ENCODE measurements at regions not wholly inside any gene's neighbourhood (a gene's known extent, or its start where the extent isn't known, plus 50 kb on each side); places are given as distances from the start of the nearest gene placed in this dataset.

- Mint-ChIP-seq H3K9me3 (ENCODE audit: low read depth, unreplicated experiment) (no peaks in the 10 kb centered on the region), H3K4me3 (ENCODE audit: low read depth, unreplicated experiment) (no peak overlapping the region), H3K36me3 (ENCODE audit: insufficient read depth, unreplicated experiment) (no peaks in the 10 kb centered on the region), H3K4me1 (ENCODE audit: low read depth, unreplicated experiment) (no peaks in the 10 kb centered on the region), H3K27me3 (ENCODE audit: unreplicated experiment) (peaks cover 76% of the 10 kb centered on the region), H3K27ac (ENCODE audit: unreplicated experiment) (no peak overlapping the region)
- CTCF ChIA-PET: no interaction called here
- no peak for DNase-seq
- intact Hi-C loops (cut with micrococcal nuclease; ENCODE audit: unreplicated experiment): no loop called here
- no TSS peak for BruUV-seq (replicated peaks)
- TF ChIP-seq CTCF (IDR thresholded peaks at IDR 0.05; ENCODE audit: unreplicated experiment): no peak
Measured at GRCh38 chr1:22374001-22374400, 77.7 kb upstream of the ZBTB40 start.

GRCh38 chr1:22375601-22376000 lies 76.0 kb upstream of the ZBTB40 start:
- H3K27me3 Mint-ChIP-seq (ENCODE audit: unreplicated experiment): peaks cover 73% of the 10 kb centered on the region
- H3K4me3 Mint-ChIP-seq (ENCODE audit: low read depth, unreplicated experiment): no peak overlapping the region
- intact Hi-C loops (cut with micrococcal nuclease; ENCODE audit: unreplicated experiment): no loop called here
- H3K9me3 Mint-ChIP-seq (ENCODE audit: low read depth, unreplicated experiment): no peaks in the 10 kb centered on the region
- no TSS peak for BruUV-seq (replicated peaks)
- TF ChIP-seq CTCF (IDR thresholded peaks at IDR 0.05; ENCODE audit: unreplicated experiment): no peak
- H3K27ac Mint-ChIP-seq (ENCODE audit: unreplicated experiment): no peak overlapping the region
- H3K36me3 Mint-ChIP-seq (ENCODE audit: insufficient read depth, unreplicated experiment): no peaks in the 10 kb centered on the region
- DNase-seq: no peak
- no peaks in the 10 kb centered on the region for H3K4me1 Mint-ChIP-seq (ENCODE audit: low read depth, unreplicated experiment)
- CTCF ChIA-PET: no interaction called here

GRCh38 chr1:22376001-22376400 lies 75.7 kb upstream of the ZBTB40 start:
- no peak overlapping the region for H3K27ac Mint-ChIP-seq (ENCODE audit: unreplicated experiment)
- CTCF ChIA-PET: no interaction called here
- H3K4me3 Mint-ChIP-seq (ENCODE audit: low read depth, unreplicated experiment): no peak overlapping the region
- BruUV-seq (replicated peaks): no TSS peak
- H3K4me1 Mint-ChIP-seq (ENCODE audit: low read depth, unreplicated experiment): no peaks in the 10 kb centered on the region
- no peaks in the 10 kb centered on the region for H3K9me3 Mint-ChIP-seq (ENCODE audit: low read depth, unreplicated experiment)
- DNase-seq: no peak
- no peaks in the 10 kb centered on the region for H3K36me3 Mint-ChIP-seq (ENCODE audit: insufficient read depth, unreplicated experiment)
- intact Hi-C loops (cut with micrococcal nuclease; ENCODE audit: unreplicated experiment): no loop called here
- peaks cover 69% of the 10 kb centered on the region for H3K27me3 Mint-ChIP-seq (ENCODE audit: unreplicated experiment)
- TF ChIP-seq CTCF (IDR thresholded peaks at IDR 0.05; ENCODE audit: unreplicated experiment): no peak

GRCh38 chr1:22376546-22376945 lies 75.1 kb upstream of the ZBTB40 start:
- no peak for DNase-seq
- TF ChIP-seq CTCF (IDR thresholded peaks at IDR 0.05; ENCODE audit: unreplicated experiment): no peak
- Mint-ChIP-seq H3K4me3 (ENCODE audit: low read depth, unreplicated experiment) (no peak overlapping the region), H3K36me3 (ENCODE audit: insufficient read depth, unreplicated experiment) (no peaks in the 10 kb centered on the region), H3K9me3 (ENCODE audit: low read depth, unreplicated experiment) (no peaks in the 10 kb centered on the region), H3K27me3 (ENCODE audit: unreplicated experiment) (peaks cover 64% of the 10 kb centered on the region), H3K4me1 (ENCODE audit: low read depth, unreplicated experiment) (no peaks in the 10 kb centered on the region), H3K27ac (ENCODE audit: unreplicated experiment) (no peak overlapping the region)
- BruUV-seq (replicated peaks): no TSS peak
- CTCF ChIA-PET: no interaction called here
- intact Hi-C loops (cut with micrococcal nuclease; ENCODE audit: unreplicated experiment): no loop called here

- no TSS peak for BruUV-seq (replicated peaks)
- no peak for TF ChIP-seq CTCF (IDR thresholded peaks at IDR 0.05; ENCODE audit: unreplicated experiment)
- H3K9me3 Mint-ChIP-seq (ENCODE audit: low read depth, unreplicated experiment): no peaks in the 10 kb centered on the region
- CTCF ChIA-PET: no interaction called here
- no peak overlapping the region for H3K27ac Mint-ChIP-seq (ENCODE audit: unreplicated experiment)
- H3K27me3 Mint-ChIP-seq (ENCODE audit: unreplicated experiment): peaks cover 60% of the 10 kb centered on the region
- intact Hi-C loops (cut with micrococcal nuclease; ENCODE audit: unreplicated experiment): no loop called here
- no peak overlapping the region for H3K4me3 Mint-ChIP-seq (ENCODE audit: low read depth, unreplicated experiment)
- no peak for DNase-seq
- H3K36me3 Mint-ChIP-seq (ENCODE audit: insufficient read depth, unreplicated experiment): no peaks in the 10 kb centered on the region
- H3K4me1 Mint-ChIP-seq (ENCODE audit: low read depth, unreplicated experiment): no peaks in the 10 kb centered on the region
Measured at GRCh38 chr1:22376976-22377375, 74.7 kb upstream of the ZBTB40 start.
